PC-9 (cell line): ENCODE measurements at regions not wholly inside any gene's neighbourhood (a gene's known extent, or its start where the extent isn't known, plus 50 kb on each side); places are given as distances from the start of the nearest gene placed in this dataset.

ENCODE experiments used
- EZH2 ChIP-seq: fragments of 200-600 bp; sonication (generic); IDR thresholded peaks from 2 replicates; pipeline ENCODE4 v1.8.0; 2017; ENCODE audit warnings: antibody characterized with exemption, low read depth
- TF ChIP-seq, protein P1 (sequence below): fragments of 200-600 bp; sonication (generic); conservative IDR thresholded peaks from 2 replicates; pipeline ENCODE4 v1.6.1; 2017; ENCODE audit warnings: mixed run types, antibody characterized with exemption, mild to moderate bottlenecking, moderate library complexity

DNA sequence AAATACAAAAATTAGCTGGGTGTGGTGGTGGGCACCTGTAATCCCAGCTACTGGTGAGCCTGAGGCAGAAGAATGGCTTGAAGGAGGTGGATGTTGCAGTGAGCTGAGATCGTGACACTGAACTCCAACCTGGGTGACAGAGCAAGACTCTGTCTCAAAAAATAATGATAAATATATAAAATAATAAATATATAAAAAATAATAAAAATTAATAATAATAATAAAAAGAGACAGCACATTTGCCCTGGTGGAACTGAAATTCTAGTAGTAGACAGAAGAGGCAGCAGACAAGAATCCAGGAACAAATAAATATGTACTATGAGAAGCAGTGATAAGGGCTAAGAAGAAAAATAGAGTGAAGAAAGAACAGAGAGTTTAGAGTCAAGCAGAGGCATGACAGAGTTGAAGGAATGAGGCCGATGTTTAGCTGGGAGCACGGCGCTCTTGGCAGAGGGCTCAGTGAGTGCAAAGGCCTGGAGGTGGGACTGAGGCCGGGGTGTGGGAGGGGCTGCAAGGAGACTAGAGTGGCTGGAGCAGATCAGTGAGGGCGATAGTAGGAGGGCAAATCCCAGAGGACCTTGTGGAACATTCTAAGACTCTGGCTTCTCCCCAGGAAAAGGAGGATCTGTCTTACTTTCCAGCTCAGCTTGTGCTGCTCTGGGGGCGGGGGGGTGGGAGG lies 410.3 kb downstream of the MN1 start:
- TF ChIP-seq, protein P1, sequence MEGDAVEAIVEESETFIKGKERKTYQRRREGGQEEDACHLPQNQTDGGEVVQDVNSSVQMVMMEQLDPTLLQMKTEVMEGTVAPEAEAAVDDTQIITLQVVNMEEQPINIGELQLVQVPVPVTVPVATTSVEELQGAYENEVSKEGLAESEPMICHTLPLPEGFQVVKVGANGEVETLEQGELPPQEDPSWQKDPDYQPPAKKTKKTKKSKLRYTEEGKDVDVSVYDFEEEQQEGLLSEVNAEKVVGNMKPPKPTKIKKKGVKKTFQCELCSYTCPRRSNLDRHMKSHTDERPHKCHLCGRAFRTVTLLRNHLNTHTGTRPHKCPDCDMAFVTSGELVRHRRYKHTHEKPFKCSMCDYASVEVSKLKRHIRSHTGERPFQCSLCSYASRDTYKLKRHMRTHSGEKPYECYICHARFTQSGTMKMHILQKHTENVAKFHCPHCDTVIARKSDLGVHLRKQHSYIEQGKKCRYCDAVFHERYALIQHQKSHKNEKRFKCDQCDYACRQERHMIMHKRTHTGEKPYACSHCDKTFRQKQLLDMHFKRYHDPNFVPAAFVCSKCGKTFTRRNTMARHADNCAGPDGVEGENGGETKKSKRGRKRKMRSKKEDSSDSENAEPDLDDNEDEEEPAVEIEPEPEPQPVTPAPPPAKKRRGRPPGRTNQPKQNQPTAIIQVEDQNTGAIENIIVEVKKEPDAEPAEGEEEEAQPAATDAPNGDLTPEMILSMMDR, result no peak
- no peak for TF ChIP-seq EZH2
